GM12874 (cell line): ENCODE measurements at regions not wholly inside any gene's neighbourhood (a gene's known extent, or its start where the extent isn't known, plus 50 kb on each side); places are given as distances from the start of the nearest gene placed in this dataset.

ENCODE experiments used
- TF ChIP-seq, protein P1 (sequence below): IDR thresholded peaks from 2 replicates; pipeline ENCODE4 v1.5.1; 2011; ENCODE audit warnings: low read depth, mild to moderate bottlenecking, control low read depth, low read length, moderate library complexity; ENCODE audit not compliant: insufficient read depth

DNA sequence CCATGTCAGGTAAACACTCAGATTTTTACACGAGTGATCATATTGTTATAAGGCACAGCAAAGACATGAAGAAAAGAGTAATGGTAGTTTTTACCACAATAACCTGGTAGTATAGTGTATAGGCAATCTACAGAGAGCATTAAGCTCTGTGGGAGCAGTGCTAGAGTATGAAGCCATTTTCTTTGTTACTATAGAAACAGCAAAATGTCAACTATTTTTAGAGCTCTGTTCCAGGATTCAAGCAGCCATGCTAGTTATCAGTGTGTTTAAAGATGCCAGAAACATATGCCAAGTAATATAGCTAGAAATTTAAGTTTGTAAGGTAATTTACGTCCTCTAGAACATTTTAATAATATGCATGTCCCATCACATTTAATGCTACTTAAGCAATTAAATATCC, 77.6 kb upstream of the RGS18 start:
- TF ChIP-seq, protein P1, sequence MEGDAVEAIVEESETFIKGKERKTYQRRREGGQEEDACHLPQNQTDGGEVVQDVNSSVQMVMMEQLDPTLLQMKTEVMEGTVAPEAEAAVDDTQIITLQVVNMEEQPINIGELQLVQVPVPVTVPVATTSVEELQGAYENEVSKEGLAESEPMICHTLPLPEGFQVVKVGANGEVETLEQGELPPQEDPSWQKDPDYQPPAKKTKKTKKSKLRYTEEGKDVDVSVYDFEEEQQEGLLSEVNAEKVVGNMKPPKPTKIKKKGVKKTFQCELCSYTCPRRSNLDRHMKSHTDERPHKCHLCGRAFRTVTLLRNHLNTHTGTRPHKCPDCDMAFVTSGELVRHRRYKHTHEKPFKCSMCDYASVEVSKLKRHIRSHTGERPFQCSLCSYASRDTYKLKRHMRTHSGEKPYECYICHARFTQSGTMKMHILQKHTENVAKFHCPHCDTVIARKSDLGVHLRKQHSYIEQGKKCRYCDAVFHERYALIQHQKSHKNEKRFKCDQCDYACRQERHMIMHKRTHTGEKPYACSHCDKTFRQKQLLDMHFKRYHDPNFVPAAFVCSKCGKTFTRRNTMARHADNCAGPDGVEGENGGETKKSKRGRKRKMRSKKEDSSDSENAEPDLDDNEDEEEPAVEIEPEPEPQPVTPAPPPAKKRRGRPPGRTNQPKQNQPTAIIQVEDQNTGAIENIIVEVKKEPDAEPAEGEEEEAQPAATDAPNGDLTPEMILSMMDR = no peak

DNA sequence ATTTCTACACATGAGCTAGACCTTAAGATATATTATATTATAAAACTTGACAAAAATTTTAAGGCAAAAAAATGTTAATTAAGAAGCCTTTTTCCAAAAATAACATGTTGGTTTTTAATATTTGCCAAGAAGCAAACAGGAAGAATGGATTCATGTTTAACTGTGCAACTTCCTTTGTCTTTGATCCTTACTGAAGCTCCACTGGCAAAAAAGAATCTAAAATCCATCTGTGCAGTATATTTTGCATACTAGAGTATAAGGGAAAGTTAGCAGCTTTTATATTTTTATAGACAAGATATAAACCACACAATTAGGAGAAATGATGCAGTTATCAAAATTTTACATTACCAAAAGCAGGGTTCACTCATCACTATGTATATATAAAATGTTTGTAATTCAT, 76.9 kb upstream of the RGS18 start:
- TF ChIP-seq, protein P1 = no peak

DNA sequence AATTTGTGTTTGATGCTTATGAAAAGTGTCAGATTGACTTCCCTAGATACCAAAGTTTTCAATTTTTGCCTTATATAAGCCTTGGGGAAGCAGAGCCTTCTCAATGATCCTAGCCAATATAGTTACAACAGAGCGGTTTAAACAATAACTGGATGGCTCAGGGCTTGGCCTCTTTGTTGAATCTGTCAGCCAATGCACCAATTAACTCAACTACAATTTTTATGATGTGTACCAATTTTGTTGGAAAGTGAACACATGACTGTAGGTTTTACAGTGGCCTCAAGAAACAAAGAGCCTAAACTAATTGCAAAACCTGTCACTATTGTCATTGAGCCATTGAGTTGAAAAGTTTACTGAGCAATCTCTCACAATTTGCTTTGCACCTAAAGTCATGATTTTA, 71.6 kb upstream of the RGS18 start:
- TF ChIP-seq, protein P1 = no peak

DNA sequence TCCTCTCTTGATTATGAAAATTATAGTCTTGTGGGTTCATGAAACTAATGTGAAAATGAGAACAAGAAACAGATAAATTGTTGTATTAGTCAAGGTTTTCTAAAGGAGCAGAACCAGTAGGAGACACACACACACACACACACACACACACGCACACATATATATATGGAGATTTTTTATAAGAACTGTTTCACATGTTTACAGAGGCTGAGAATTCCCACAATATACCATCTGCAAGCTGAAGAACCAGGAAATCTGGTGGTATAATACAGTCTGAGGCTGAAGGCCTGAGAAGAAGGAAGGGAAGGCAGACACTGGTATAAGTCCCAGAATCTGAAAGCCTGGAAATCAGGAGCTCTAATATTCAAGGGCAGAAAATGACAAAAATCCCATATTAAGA, 70.9 kb upstream of the RGS18 start:
- TF ChIP-seq, protein P1 = no peak

DNA sequence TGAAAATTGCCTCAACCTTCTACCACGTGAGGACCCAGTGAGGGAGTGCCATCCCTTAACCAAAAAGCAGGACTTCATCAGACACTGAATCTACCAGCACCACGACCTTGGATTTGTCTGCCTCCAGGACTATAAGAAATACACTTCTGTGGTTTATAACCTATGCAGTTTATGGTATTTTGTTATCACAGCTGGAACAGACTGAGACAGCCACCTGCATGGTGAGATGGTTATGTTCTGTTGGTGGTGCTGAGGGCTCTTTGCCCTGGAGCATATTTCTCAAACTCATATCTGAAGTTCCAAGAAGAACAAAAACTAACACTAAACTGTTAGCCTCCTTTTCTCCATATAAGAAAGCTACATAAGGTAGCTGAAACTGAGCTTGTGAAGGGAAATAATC, 69.8 kb upstream of the RGS18 start:
- TF ChIP-seq, protein P1 = no peak

DNA sequence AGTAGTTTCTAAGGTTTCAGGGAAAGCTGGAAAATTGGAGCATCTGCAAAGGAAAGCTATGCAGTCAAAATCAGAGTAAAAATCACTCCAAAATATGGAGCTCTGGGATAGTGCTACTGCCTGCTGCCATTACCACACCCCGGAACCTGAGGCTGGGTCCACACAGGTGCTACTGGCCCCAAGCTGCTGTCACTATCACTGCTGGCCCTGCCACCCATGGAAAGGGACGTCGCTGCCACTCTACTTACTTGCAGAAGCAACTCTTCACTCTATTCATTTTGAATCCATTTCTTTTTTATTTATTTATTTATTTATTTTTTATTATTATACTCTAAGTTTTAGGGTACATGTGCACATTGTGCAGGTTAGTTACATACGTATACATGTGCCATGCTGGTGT, 60.3 kb upstream of the RGS18 start:
- TF ChIP-seq, protein P1 = no peak

DNA sequence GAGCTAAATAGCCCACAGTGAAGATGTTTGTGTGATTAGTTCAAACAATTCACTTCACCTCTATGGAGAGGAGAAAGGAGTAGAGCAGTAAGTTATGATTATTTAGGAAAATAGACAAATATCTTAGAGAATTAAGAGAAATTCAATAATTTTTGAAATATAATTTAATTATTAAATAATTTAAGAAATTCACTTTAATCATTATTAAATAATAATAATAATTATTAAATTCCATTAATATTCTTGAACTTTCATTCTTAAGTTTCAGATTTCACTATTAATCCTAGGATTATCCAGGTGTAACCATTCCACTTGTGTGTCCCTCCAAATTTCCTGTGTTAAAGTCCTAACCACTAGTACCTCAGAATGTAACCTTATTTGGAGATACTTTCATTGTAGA, 58.9 kb upstream of the RGS18 start:
- TF ChIP-seq, protein P1 = no peak
